GM23338 (cell line): ENCODE measurements at regions not wholly inside any gene's neighbourhood (a gene's known extent, or its start where the extent isn't known, plus 50 kb on each side); places are given as distances from the start of the nearest gene placed in this dataset.

Experiments
- ATAC-seq: fragments of 200-7000 bp; cut with Tn5 transposase; 3 replicates; pipeline ENCODE4 v1.9.1; 2020
- DNase-seq: peaks from one replicate; pipeline ENCODE4 v3.0.0-alpha.2; 2015; ENCODE audit warnings: low spot score
- H2AFZ ChIP-seq: fragments of 200-600 bp; sonication (generic); 2 replicates; pipeline ENCODE4 v1.8.0; 2016; ENCODE audit warnings: antibody characterized with exemption, mild to moderate bottlenecking, moderate library complexity
- H3F3A ChIP-seq: fragments of 200-600 bp; sonication (generic); replicated peaks from 2 replicates; pipeline ENCODE4 v1.8.0; 2017; ENCODE audit warnings: antibody characterized with exemption, mixed run types, low read depth
- H3K27ac ChIP-seq: fragments of 200-600 bp; sonication (generic); 2 replicates; pipeline ENCODE4 v1.6.1; 2016; ENCODE audit warnings: low read depth
- H3K27me3 ChIP-seq: fragments of 200-600 bp; sonication (generic); 2 replicates; pipeline ENCODE4 v1.8.0; 2016; ENCODE audit warnings: mild to moderate bottlenecking, mixed run types, moderate library complexity; ENCODE audit not compliant: insufficient read depth
- H3K36me3 ChIP-seq: fragments of 200-600 bp; sonication (generic); 2 replicates; pipeline ENCODE4 v1.8.0; 2016; ENCODE audit warnings: mild to moderate bottlenecking; ENCODE audit not compliant: insufficient read depth
- H3K4me1 ChIP-seq: fragments of 200-600 bp; sonication (generic); 2 replicates; pipeline ENCODE4 v1.8.0; 2016; ENCODE audit warnings: mild to moderate bottlenecking, moderate library complexity; ENCODE audit not compliant: insufficient read depth
- H3K4me2 ChIP-seq: fragments of 200-600 bp; sonication (generic); 2 replicates; pipeline ENCODE4 v1.7.1; 2017; ENCODE audit warnings: mixed run types
- H3K4me3 ChIP-seq: fragments of 200-600 bp; sonication (generic); 2 replicates; pipeline ENCODE4 v1.6.1; 2016; ENCODE audit warnings: mixed run types
- H3K79me2 ChIP-seq: fragments of 200-600 bp; sonication (generic); replicated peaks from 2 replicates; pipeline ENCODE4 v1.8.0; 2017; ENCODE audit warnings: mild to moderate bottlenecking; ENCODE audit not compliant: insufficient read depth
- H3K9me2 ChIP-seq: fragments of 200-600 bp; sonication (generic); 2 replicates; pipeline ENCODE4 v1.8.0; 2017; ENCODE audit not compliant: insufficient read depth
- H4K20me1 ChIP-seq: fragments of 200-600 bp; sonication (generic); replicated peaks from 2 replicates; pipeline ENCODE4 v1.8.0; 2017; ENCODE audit warnings: mild to moderate bottlenecking; ENCODE audit not compliant: insufficient read depth
- H3K27ac Mint-ChIP-seq: 2 replicates; pipeline ENCODE4 v1.8.0; 2020; ENCODE audit warnings: inconsistent platforms, mild to moderate bottlenecking, moderate library complexity, mixed read lengths
- H3K27me3 Mint-ChIP-seq: 3 replicates; pipeline ENCODE4 v1.8.0; 2022; ENCODE audit warnings: low read depth, mild to moderate bottlenecking, moderate library complexity, mixed read lengths, inconsistent platforms; ENCODE audit not compliant: insufficient read depth, poor library complexity
- H3K36me3 Mint-ChIP-seq: 3 replicates; pipeline ENCODE4 v1.8.0; 2021; ENCODE audit warnings: low read depth, mild to moderate bottlenecking, inconsistent platforms, moderate library complexity, mixed read lengths
- H3K4me1 Mint-ChIP-seq: 3 replicates; pipeline ENCODE4 v1.8.0; 2020; ENCODE audit warnings: mild to moderate bottlenecking, inconsistent platforms, mixed read lengths
- H3K4me3 Mint-ChIP-seq: 3 replicates; pipeline ENCODE4 v1.8.0; 2021; ENCODE audit warnings: moderate library complexity, mild to moderate bottlenecking, inconsistent platforms, mixed read lengths
- H3K9me3 Mint-ChIP-seq: 3 replicates; pipeline ENCODE4 v1.8.0; 2020; ENCODE audit warnings: moderate library complexity, mild to moderate bottlenecking, inconsistent platforms, mixed read lengths
- CREB1 ChIP-seq: fragments of 250-450 bp; sonication (Bioruptor Pico); IDR thresholded peaks from 2 replicates; pipeline ENCODE4 v1.5.0; 2020; ENCODE audit warnings: low read depth, mild to moderate bottlenecking, moderate library complexity
- ETS1 ChIP-seq: IDR thresholded peaks from 2 replicates; pipeline ENCODE4 v1.6.1; 2016; ENCODE audit warnings: antibody characterized with exemption
- EZH2phosphoT487 ChIP-seq: fragments of 200-600 bp; sonication (generic); IDR thresholded peaks from one replicate; pipeline ENCODE4 v1.8.1; 2018; ENCODE audit warnings: antibody characterized with exemption; ENCODE audit not compliant: unreplicated experiment
- JUNB ChIP-seq: IDR thresholded peaks from one replicate; pipeline ENCODE4 v1.6.1; 2016; ENCODE audit warnings: antibody characterized with exemption; ENCODE audit not compliant: unreplicated experiment
- NANOG ChIP-seq: IDR thresholded peaks from 2 replicates; pipeline ENCODE4 v1.6.1; 2016; ENCODE audit warnings: antibody characterized with exemption, borderline replicate concordance
- POLR2AphosphoS5 ChIP-seq: IDR thresholded peaks from 2 replicates; pipeline ENCODE4 v1.6.1; 2016; ENCODE audit warnings: antibody characterized with exemption, low read depth
- STAT1 ChIP-seq: IDR thresholded peaks from one replicate; pipeline ENCODE4 v1.6.1; 2016; ENCODE audit warnings: antibody characterized with exemption; ENCODE audit not compliant: unreplicated experiment
- TF ChIP-seq, protein P1 (sequence below), 2 experiments: fragments of 200-600 bp in 1 of 2; sonication (generic) in 1 of 2; conservative IDR thresholded peaks; 2 replicates each; pipeline versions ENCODE4 v1.5.1 to v1.6.1; 2016 to 2017; ENCODE audit warnings: antibody characterized with exemption in 2 of 2, low read depth in 2 of 2, mild to moderate bottlenecking in 2 of 2, moderate library complexity in 1 of 2
- TF ChIP-seq, protein P2 (sequence below): IDR thresholded peaks from one replicate; pipeline ENCODE4 v1.6.1; 2018; ENCODE audit warnings: antibody characterized with exemption; ENCODE audit not compliant: unreplicated experiment

- H3K9me3 Mint-ChIP-seq: no peaks in the 10 kb centered on the region
- H3K4me1 ChIP-seq: peaks cover 10% of the 10 kb centered on the region; the same call in 1 of the 2 replicates
- no peak overlapping the region for H3K4me3 ChIP-seq
- 0 out of 2 replicates have a peak overlapping the region, but pooled peaks have one; percentile 56 for H3K27ac Mint-ChIP-seq
- H3K27ac ChIP-seq: no peak overlapping the region
- DNase-seq: peak; percentile 81
- H3K4me1 Mint-ChIP-seq: peaks cover 19% of the 10 kb centered on the region
- H2AFZ ChIP-seq: no peak overlapping the region
- no peak overlapping the region for H3K4me3 Mint-ChIP-seq
- ATAC-seq: peak; percentile 97
- TF ChIP-seq, protein P1, sequence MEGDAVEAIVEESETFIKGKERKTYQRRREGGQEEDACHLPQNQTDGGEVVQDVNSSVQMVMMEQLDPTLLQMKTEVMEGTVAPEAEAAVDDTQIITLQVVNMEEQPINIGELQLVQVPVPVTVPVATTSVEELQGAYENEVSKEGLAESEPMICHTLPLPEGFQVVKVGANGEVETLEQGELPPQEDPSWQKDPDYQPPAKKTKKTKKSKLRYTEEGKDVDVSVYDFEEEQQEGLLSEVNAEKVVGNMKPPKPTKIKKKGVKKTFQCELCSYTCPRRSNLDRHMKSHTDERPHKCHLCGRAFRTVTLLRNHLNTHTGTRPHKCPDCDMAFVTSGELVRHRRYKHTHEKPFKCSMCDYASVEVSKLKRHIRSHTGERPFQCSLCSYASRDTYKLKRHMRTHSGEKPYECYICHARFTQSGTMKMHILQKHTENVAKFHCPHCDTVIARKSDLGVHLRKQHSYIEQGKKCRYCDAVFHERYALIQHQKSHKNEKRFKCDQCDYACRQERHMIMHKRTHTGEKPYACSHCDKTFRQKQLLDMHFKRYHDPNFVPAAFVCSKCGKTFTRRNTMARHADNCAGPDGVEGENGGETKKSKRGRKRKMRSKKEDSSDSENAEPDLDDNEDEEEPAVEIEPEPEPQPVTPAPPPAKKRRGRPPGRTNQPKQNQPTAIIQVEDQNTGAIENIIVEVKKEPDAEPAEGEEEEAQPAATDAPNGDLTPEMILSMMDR (conservative IDR thresholded peaks at IDR 0.05; ENCODE audit: low read depth in 2 of 2): peak; percentile 64 to 69
- TF ChIP-seq ETS1: no peak
- H3K27me3 ChIP-seq: no peaks in the 10 kb centered on the region
- H3K36me3 Mint-ChIP-seq: no peaks in the 10 kb centered on the region
- peaks cover 4% of the 10 kb centered on the region for H3K27me3 Mint-ChIP-seq
- H3K9me2 ChIP-seq: no peaks in the 10 kb centered on the region; the same call in 1 of the 2 replicates
- no peak overlapping the region for H3K4me2 ChIP-seq
- no peaks in the 10 kb centered on the region for H3F3A ChIP-seq
- no peaks in the 10 kb centered on the region for H3K79me2 ChIP-seq
- H3K36me3 ChIP-seq: no peaks in the 10 kb centered on the region
- no peaks in the 10 kb centered on the region for H4K20me1 ChIP-seq
Observed at GRCh38 chr11:80727315-80727714, 1286.5 kb upstream of the TENM4 start.

GRCh38 chr11:80726236-80726635, 1285.4 kb upstream of the TENM4 start:
- DNase-seq: no peak
- H3K4me2 ChIP-seq: no peak overlapping the region
- H3K27me3 Mint-ChIP-seq: peaks cover 4% of the 10 kb centered on the region
- no peak overlapping the region for H3K4me3 ChIP-seq
- no peaks in the 10 kb centered on the region for H3K27me3 ChIP-seq
- no peaks in the 10 kb centered on the region for H3K9me3 Mint-ChIP-seq
- H3K4me1 Mint-ChIP-seq: peaks cover 19% of the 10 kb centered on the region
- no peak overlapping the region for H3K4me3 Mint-ChIP-seq
- no peaks in the 10 kb centered on the region for H4K20me1 ChIP-seq
- H3K27ac Mint-ChIP-seq: no peak overlapping the region
- no peak overlapping the region for H3K27ac ChIP-seq
- H3K9me2 ChIP-seq: no peaks in the 10 kb centered on the region; the same call in 1 of the 2 replicates
- H3K79me2 ChIP-seq: no peaks in the 10 kb centered on the region
- ATAC-seq: no peak
- H3K36me3 ChIP-seq: no peaks in the 10 kb centered on the region
- H3K4me1 ChIP-seq: peaks cover 10% of the 10 kb centered on the region; the same call in 1 of the 2 replicates
- H3F3A ChIP-seq: no peaks in the 10 kb centered on the region
- H2AFZ ChIP-seq: no peak overlapping the region
- H3K36me3 Mint-ChIP-seq: no peaks in the 10 kb centered on the region
- TF ChIP-seq POLR2AphosphoS5 (no peak), NANOG (no peak), JUNB (no peak), STAT1 (no peak), CREB1 (CRISPR knock-in tag) (no peak), EZH2phosphoT487 (no peak)
- TF ChIP-seq, protein P2, sequence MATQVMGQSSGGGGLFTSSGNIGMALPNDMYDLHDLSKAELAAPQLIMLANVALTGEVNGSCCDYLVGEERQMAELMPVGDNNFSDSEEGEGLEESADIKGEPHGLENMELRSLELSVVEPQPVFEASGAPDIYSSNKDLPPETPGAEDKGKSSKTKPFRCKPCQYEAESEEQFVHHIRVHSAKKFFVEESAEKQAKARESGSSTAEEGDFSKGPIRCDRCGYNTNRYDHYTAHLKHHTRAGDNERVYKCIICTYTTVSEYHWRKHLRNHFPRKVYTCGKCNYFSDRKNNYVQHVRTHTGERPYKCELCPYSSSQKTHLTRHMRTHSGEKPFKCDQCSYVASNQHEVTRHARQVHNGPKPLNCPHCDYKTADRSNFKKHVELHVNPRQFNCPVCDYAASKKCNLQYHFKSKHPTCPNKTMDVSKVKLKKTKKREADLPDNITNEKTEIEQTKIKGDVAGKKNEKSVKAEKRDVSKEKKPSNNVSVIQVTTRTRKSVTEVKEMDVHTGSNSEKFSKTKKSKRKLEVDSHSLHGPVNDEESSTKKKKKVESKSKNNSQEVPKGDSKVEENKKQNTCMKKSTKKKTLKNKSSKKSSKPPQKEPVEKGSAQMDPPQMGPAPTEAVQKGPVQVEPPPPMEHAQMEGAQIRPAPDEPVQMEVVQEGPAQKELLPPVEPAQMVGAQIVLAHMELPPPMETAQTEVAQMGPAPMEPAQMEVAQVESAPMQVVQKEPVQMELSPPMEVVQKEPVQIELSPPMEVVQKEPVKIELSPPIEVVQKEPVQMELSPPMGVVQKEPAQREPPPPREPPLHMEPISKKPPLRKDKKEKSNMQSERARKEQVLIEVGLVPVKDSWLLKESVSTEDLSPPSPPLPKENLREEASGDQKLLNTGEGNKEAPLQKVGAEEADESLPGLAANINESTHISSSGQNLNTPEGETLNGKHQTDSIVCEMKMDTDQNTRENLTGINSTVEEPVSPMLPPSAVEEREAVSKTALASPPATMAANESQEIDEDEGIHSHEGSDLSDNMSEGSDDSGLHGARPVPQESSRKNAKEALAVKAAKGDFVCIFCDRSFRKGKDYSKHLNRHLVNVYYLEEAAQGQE: no peak
- TF ChIP-seq, protein P1 (conservative IDR thresholded peaks at IDR 0.05; ENCODE audit: low read depth in 2 of 2): no peak
